GM21723 (cell line): ENCODE measurements at regions not wholly inside any gene's neighbourhood (a gene's known extent, or its start where the extent isn't known, plus 50 kb on each side); places are given as distances from the start of the nearest gene placed in this dataset.

ENCODE experiments used
- ATAC-seq: cut with Tn5 transposase; IDR thresholded peaks from one replicate; pipeline ENCODE4 v1.9.1; 2021; ENCODE audit warnings: mild to moderate bottlenecking, moderate library complexity; ENCODE audit not compliant: unreplicated experiment

DNA sequence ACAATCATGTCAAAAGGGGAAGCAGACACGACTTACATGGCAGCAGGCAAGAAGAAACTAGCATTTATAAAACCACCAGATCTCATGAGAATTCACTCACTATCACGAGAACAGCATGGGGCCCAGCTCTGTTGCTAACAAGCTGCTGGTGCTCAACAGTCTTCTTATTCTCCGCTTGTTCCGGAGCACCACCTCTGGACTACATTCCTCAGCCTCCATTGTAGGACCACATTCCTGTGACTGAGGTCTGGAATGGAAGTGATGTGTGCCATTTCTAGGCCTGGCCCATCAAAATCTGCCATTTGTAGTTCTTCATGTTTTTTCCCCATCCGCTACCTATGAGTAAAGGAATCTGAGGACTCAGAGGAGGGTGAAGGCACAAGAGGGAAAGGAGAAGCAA, 111.5 kb upstream of the PTCHD1 start:
- ATAC-seq, result no peak

DNA sequence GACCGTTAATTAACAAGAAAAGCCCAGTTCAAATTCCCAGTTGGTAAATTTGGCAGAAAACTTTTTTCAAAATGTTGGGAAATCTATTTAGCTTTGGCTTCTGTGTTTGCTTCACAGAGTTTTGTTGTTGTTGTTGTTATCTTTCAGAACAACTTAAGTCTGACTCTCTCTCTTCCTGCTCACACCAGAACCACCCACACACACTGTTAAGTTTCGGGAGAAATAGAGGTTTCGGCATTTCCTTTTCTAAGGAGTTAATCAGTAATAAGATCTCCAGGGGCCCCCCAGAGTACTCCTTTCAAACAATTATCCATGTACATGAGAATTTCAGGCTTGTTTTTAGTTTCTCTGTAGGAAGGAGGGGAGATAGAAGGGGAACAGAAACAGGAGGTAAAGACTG, 106.2 kb upstream of the PTCHD1 start:
- ATAC-seq, result no peak

DNA sequence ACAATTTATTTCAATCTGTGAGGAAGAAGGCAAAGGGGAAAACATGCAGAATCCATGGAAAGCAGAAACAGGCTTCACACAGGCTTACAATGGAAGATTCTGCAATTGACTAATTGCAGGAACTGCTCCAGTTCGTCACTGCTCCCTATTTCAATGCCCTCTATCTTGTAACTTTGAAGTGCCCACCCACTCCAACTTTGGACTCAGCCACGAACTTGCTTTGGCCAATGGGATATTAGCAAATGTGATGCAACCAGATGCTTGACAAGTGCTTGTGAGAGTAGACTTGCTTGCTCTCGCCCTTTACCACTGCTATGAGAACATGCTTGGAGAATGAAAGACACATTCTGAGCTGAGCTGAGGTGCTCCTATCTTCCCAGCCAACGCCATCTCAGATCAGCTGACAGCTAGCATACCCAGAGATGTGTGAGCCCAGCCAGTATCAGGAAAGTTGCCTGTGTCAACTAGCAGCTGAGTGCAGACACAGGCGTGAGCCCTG, 105.7 kb upstream of the PTCHD1 start:
- no peak for ATAC-seq

DNA sequence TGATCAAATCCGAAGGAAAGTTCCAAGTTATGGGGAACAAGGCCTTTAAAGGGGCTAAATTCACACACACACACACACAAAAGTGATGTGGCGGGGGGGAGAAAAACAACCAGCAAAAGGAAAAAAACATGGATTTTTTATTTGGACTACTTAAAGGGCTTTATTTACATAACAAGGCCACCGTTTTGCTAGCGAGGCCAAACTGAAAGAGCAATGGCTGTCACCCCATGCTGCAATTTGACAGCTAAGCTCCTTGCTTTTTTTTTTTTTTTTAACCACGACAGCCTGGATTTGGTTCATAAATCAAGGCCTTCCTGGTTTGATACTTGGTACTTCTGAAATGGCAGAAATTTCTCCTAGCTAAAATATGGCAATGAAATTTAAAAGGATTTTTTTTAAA, 99.6 kb upstream of the PTCHD1 start:
- no peak for ATAC-seq

DNA sequence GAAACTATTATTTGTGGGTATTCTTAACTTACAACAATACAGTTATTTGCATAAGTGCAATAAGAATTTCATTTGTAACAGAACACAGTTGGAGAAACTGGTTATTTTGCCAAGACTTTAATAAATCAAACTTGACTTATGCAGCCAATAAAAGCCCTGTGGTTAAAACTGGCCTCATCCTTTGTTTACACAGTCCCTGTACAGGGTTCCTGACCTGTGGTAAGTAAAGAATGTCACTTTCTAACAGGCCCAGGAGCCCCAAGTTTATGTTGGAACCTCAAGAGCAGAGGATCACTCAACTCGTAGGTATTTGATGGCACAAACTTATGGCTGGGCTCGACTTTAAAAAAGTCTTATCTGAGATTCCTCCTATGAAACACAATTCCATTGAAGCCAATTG, 88.6 kb upstream of the PTCHD1 start:
- no peak for ATAC-seq

DNA sequence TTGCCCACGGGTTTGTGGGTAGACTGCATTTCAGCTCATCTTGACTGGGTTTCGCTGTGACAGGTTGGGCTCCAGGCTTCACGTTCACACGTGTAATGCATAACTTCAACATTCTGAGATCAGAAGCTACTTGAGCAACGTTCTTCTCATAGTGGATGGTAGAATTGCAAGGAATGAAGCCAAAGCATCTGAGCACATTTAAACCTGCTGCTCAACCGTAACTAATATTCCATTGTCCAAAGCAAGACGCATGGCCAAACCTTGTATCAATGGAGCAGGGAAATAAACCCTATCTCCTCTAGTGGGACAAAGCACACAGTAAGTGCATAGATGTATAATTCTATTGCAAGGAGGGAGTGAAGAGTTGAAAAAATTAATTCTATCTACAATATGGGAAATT, 86.5 kb upstream of the PTCHD1 start:
- no peak for ATAC-seq

DNA sequence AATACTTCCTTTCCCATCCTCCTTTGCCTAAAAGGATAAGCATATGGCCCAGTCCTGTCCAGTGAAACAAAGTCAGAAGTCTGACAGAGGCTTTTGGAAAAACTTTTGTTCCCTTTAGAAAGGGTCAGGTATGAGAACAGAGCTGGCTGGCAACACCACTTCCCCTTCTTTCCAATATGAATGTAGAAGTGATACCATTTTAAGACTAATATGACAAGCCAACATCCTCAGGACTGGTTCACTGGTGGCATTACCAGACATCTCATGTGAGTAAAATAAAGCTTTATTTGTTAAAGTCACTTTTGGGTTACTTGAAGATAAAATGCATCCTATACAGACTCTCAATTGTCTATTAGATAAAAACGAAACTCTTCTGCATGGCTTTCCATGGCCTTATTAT, 83.6 kb upstream of the PTCHD1 start:
- no peak for ATAC-seq

DNA sequence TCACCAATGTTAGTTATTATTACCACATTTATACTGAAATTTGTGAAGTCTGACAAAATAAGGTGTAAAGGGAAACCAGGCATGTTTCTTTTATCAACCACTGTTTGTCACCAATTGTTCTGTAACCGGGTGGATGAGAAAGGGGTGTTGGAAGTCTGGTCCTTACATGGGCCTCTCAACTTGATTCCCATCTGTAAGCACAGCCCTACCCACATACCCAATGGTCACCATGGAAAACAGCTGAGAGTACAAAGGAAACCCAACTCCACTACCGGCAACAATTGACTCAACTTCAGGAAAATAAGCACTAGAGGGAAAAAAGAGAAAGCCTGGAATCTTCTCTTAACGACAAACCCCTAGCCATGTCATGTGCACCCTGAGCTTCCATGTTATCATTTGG, 70.8 kb upstream of the PTCHD1 start:
- ATAC-seq, result no peak

DNA sequence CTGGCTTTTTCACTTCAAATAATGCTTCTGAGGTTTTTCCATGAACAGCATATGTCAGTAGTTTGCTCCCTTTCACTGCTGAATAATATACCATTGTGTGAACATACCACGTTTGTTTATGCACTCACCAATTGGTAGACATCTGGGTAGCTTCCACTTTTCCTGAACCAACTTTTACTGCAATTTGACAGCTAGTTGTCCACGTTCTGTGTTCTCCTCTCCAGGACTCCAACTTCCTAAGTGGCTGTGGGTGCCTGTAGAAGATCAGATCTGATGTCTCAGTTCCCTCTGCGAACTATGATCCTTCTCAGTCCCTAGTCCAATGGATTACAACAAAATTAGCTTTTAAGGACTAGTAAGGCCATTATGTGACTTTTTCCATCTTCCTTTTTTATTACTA, 64.7 kb upstream of the PTCHD1 start:
- ATAC-seq, result no peak

DNA sequence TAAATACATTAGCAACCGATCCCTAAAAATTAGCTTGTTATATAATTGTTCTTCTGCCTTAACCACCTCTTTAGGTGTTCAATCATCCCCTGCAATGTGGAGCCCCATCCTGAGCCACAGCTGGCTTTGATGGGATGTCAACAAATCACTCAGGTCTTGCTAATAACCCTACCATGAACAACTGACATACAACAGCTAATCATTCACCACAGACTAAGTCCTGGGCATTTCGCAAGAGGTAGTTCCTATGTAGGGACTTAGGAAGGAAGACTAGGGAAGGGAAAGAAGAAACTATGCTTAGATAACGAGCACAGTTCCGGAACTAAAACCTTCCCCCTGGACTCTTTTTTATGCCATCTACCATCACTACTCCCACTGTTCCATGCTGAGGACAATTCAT, 63.6 kb upstream of the PTCHD1 start:
- ATAC-seq, result no peak

DNA sequence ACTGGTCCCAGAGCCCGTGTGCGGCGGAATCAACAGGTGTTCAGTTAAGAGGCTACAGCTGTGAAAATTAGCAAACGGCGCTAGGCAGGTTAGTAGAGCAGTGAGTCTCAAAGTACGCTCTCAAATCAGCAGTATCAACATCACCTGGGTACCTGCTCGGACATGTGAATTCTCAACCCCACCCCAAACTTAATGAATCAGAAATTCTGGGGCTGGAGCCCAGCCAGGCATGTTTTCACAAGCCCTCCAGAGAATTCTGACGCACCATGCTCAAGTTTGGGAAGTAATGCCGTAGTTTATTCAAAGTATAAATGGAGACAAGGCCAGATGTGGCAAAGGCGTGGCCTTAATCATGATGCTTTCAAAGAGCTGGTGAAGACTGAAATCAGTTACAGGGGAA, 58.2 kb upstream of the PTCHD1 start:
- no peak for ATAC-seq
